ENCODE measurements at regions not wholly inside any gene's neighbourhood (a gene's known extent, or its start where the extent isn't known, plus 50 kb on each side); places are given as distances from the start of the nearest gene placed in this dataset.

DNA sequence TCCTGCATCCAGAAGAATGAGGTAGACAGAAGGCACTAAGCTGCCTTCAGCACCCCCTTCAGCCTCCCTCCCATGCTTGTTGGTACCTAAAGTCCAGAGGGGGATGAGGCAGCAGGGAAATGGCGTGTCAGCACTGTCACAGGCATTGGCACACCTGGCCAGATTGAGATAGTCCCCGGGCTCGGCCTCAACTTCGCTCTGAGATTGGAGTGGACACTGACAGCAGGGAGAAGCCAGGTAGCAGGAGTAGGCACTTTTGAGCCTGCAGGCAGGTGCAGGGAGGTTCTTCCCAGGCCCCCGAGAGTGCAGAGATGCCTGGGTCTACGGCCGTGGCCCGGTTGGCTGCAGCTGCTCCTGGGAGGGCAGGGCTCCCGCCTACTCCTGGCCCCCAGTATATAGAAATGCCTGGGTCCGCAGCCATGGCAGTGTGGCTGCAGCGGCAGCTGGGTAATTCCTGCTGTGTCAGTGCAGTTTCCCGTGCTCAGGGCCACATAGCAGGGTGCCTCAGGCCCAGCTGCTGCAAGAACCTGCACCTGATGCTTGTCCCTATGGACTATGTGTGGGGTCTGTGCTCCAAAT is 160.3 kb downstream of the SLITRK6 start:
- no peak for TF ChIP-seq SIN3A (IDR thresholded peaks at IDR 0.05; ENCODE audit: low read depth)
- TF ChIP-seq POLR2A (IDR thresholded peaks at IDR 0.05; ENCODE audit: borderline replicate concordance, extremely low read depth, insufficient read depth, insufficient read length) = no peak

All from HCT116 (cell line).